ENCODE measurements at regions not wholly inside any gene's neighbourhood (a gene's known extent, or its start where the extent isn't known, plus 50 kb on each side); places are given as distances from the start of the nearest gene placed in this dataset.

GRCh38 chr6:100179576-100179975, 185.6 kb upstream of the MCHR2 start:
- no TSS peak for BruUV-seq (replicated peaks)

GRCh38 chr6:100177956-100178355, 183.9 kb upstream of the MCHR2 start:
- CTCF ChIA-PET: no interaction called here

More at GRCh38 chr6:100179576-100179975, 185.6 kb upstream of the MCHR2 start:
- Histone ChIP-seq H3K9me3 (ENCODE audit: insufficient read depth, low read depth) (no peaks in the 10 kb centered on the region), H3K9me2 (ENCODE audit: insufficient read depth) (no peaks in the 10 kb centered on the region), H3K4me2 (no peak overlapping the region), H3K27ac (no peak overlapping the region), H3K4me1 (replicated peaks; ENCODE audit: insufficient read depth) (peaks cover 24% of the 10 kb centered on the region), H3K36me3 (ENCODE audit: low read depth) (no peaks in the 10 kb centered on the region), H3K4me3 (no peak overlapping the region), H3K27me3 (ENCODE audit: insufficient read depth, low read depth) (no peaks in the 10 kb centered on the region), H3F3A (ENCODE audit: insufficient read depth, low read depth) (peaks cover 11% of the 10 kb centered on the region; the same call in 1 of the 2 replicates), H3K79me2 (ENCODE audit: low read depth) (no peaks in the 10 kb centered on the region), H2AFZ (no peak overlapping the region), H4K20me1 (ENCODE audit: insufficient read depth) (no peaks in the 10 kb centered on the region)
- ChIA-PET POLR2A (ENCODE audit: unreplicated experiment) (no interaction called here), CTCF (no interaction called here)
- intact Hi-C loops (cut with micrococcal nuclease; ENCODE audit: unreplicated experiment): loop anchor here (5.0 kb wide), 1 partner anchor 478 kb away; no protein-coding TSS in a partner anchor
- no peak for TF ChIP-seq EZH2 (IDR thresholded peaks at IDR 0.05; ENCODE audit: low read depth)
- TF ChIP-seq CTCF (conservative IDR thresholded peaks at IDR 0.05): no peak
- no peak for DNase-seq

GRCh38 chr6:100176951-100177710, 183.1 kb upstream of the MCHR2 start:
- H3K9me3 ChIP-seq (ENCODE audit: insufficient read depth, low read depth): no peaks in the 10 kb centered on the region
- ChIA-PET CTCF (no interaction called here), POLR2A (ENCODE audit: unreplicated experiment) (no interaction called here)
- H3K4me3 ChIP-seq: no peak overlapping the region
- peaks cover 24% of the 10 kb centered on the region for H3K4me1 ChIP-seq (replicated peaks; ENCODE audit: insufficient read depth)
- intact Hi-C loops (cut with micrococcal nuclease; ENCODE audit: unreplicated experiment): loop anchor here (1.0 to 5.0 kb wide), 6 partner anchors 52 to 480 kb away; no protein-coding TSS in a partner anchor
- no peak overlapping the region for H2AFZ ChIP-seq
- H3K27ac ChIP-seq: peak overlapping the region; percentile 74; the same call in 1 of the 2 replicates
- no peaks in the 10 kb centered on the region for H3K9me2 ChIP-seq (ENCODE audit: insufficient read depth)
- H3K4me2 ChIP-seq: peak overlapping the region; percentile 52
- H3F3A ChIP-seq (ENCODE audit: insufficient read depth, low read depth): peaks cover 11% of the 10 kb centered on the region; the same call in 1 of the 2 replicates
- DNase-seq: no peak
- BruUV-seq (replicated peaks): no TSS peak
- H4K20me1 ChIP-seq (ENCODE audit: insufficient read depth): no peaks in the 10 kb centered on the region
- TF ChIP-seq EZH2 (IDR thresholded peaks at IDR 0.05; ENCODE audit: low read depth): no peak
- no peak for TF ChIP-seq CTCF (conservative IDR thresholded peaks at IDR 0.05)
- no peaks in the 10 kb centered on the region for H3K27me3 ChIP-seq (ENCODE audit: insufficient read depth, low read depth)
- no peaks in the 10 kb centered on the region for H3K79me2 ChIP-seq (ENCODE audit: low read depth)
- no peaks in the 10 kb centered on the region for H3K36me3 ChIP-seq (ENCODE audit: low read depth)

More at GRCh38 chr6:100177956-100178355, 183.9 kb upstream of the MCHR2 start:
- Histone ChIP-seq H3K4me2 (no peak overlapping the region), H3K4me1 (replicated peaks; ENCODE audit: insufficient read depth) (peaks cover 24% of the 10 kb centered on the region), H3K79me2 (ENCODE audit: low read depth) (no peaks in the 10 kb centered on the region), H3F3A (ENCODE audit: insufficient read depth, low read depth) (peaks cover 11% of the 10 kb centered on the region; the same call in 1 of the 2 replicates), H3K9me2 (ENCODE audit: insufficient read depth) (no peaks in the 10 kb centered on the region), H4K20me1 (ENCODE audit: insufficient read depth) (no peaks in the 10 kb centered on the region), H2AFZ (no peak overlapping the region), H3K4me3 (no peak overlapping the region), H3K27ac (no peak overlapping the region), H3K36me3 (ENCODE audit: low read depth) (no peaks in the 10 kb centered on the region), H3K9me3 (ENCODE audit: insufficient read depth, low read depth) (no peaks in the 10 kb centered on the region), H3K27me3 (ENCODE audit: insufficient read depth, low read depth) (no peaks in the 10 kb centered on the region)
- intact Hi-C loops (cut with micrococcal nuclease; ENCODE audit: unreplicated experiment): loop anchor here (2.0 to 5.0 kb wide), 4 partner anchors 51 to 479 kb away; no protein-coding TSS in a partner anchor
- no peak for DNase-seq
- TF ChIP-seq EZH2 (IDR thresholded peaks at IDR 0.05; ENCODE audit: low read depth) (no peak), CTCF (conservative IDR thresholded peaks at IDR 0.05) (no peak)
- BruUV-seq (replicated peaks): no TSS peak
- POLR2A ChIA-PET (ENCODE audit: unreplicated experiment): no interaction called here
